ENCODE measurements at regions not wholly inside any gene's neighbourhood (a gene's known extent, or its start where the extent isn't known, plus 50 kb on each side); places are given as distances from the start of the nearest gene placed in this dataset.

DNA sequence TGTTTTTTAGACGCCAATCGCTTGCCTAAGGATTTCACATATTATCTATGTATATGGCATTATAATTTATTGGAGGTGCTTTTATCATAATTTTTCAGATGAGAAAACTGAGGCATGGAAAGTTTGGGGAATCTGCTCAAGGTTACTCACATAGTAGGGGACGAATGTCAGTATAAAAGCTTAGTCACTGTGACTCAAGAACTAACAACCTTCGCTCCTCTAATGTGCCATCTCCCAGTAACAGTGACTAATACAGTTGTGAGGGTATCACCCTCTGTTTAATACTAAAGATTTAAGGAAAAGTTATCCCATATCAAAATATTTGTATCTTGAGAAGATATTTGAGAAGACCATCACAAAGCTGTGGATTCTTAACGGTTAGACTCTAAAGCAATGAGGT lies 353.1 kb upstream of the SPOCK3 start:
- TF ChIP-seq YY1 (IDR thresholded peaks at IDR 0.05; ENCODE audit: insufficient read depth, insufficient read length) = no peak
- no peak for TF ChIP-seq SUZ12 (IDR thresholded peaks at IDR 0.05; ENCODE audit: extremely low read depth, insufficient read depth, insufficient read length)
- no peak for TF ChIP-seq ZNF274 (IDR thresholded peaks at IDR 0.05; ENCODE audit: low read depth, low read length)
